Muscle of back (tissue), 3 donors: ENCODE measurements at regions not wholly inside any gene's neighbourhood (a gene's known extent, or its start where the extent isn't known, plus 50 kb on each side); places are given as distances from the start of the nearest gene placed in this dataset.
A peak's percentile ranks its signal among the peaks of the same experiment; 100 is the strongest.
"Not testable (repeated sequence)": the region's sequence is repeated elsewhere in the genome, so short reads cannot be mapped to it uniquely, and the experiment has no call there.

ENCODE experiments used
- DNase-seq, 3 donors: peaks; one replicate each; pipeline versions ENCODE4 v3.0.0 to v3.0.0-alpha.2; 2013

GRCh38 chr17:37859451-37859850, 64.8 kb upstream of the TBC1D3K start:
- DNase-seq, result no peak

- not testable (repeated sequence) for DNase-seq
These were observed 65.8 kb upstream of the TBC1D3K start for GRCh38 chr17:37858391-37858790.

GRCh38 chr17:37856245-37856644, 68.0 kb upstream of the TBC1D3K start:
- DNase-seq, result no peak

- no peak for DNase-seq
These were observed 74.6 kb upstream of the TBC1D3K start for GRCh38 chr17:37849617-37849972.

- peak in 1 of 3 donors; percentile 61 for DNase-seq
These were observed 75.3 kb upstream of the TBC1D3K start for GRCh38 chr17:37848690-37849616.

GRCh38 chr17:37847811-37848331, 76.3 kb upstream of the TBC1D3K start:
- no peak for DNase-seq

GRCh38 chr17:37847102-37847501, 77.1 kb upstream of the TBC1D3K start:
- no peak for DNase-seq

- no peak for DNase-seq
These were observed 79.3 kb upstream of the TBC1D3K start for GRCh38 chr17:37844977-37845293.

- DNase-seq, result peak in 2 of 3 donors; percentile 18 to 45
These were observed 79.8 kb upstream of the TBC1D3K start for GRCh38 chr17:37844158-37844976.

GRCh38 chr17:37842401-37842800, 81.8 kb upstream of the TBC1D3K start:
- DNase-seq, result no peak

- DNase-seq, result no peak
These were observed 83.0 kb upstream of the TBC1D3K start for GRCh38 chr17:37841232-37841631.

- DNase-seq, result no peak
These were observed 83.6 kb upstream of the TBC1D3K start for GRCh38 chr17:37840576-37840975.

- DNase-seq, result no peak
These were observed 84.8 kb upstream of the TBC1D3K start for GRCh38 chr17:37839196-37839978.

- DNase-seq, result no peak
These were observed 85.9 kb upstream of the TBC1D3K start for GRCh38 chr17:37838276-37838675.

GRCh38 chr17:37836593-37836992, 87.6 kb upstream of the TBC1D3K start:
- DNase-seq, result no peak

GRCh38 chr17:37834168-37834567, 89.3 kb upstream of the HNF1B start:
- DNase-seq, result no peak

GRCh38 chr17:37833237-37833859, 88.5 kb upstream of the HNF1B start:
- no peak for DNase-seq

GRCh38 chr17:37831986-37832385, 87.1 kb upstream of the HNF1B start:
- DNase-seq, result no peak

- DNase-seq, result no peak
These were observed 86.6 kb upstream of the HNF1B start for GRCh38 chr17:37831492-37831891.

GRCh38 chr17:37830151-37830993, 85.5 kb upstream of the HNF1B start:
- no peak for DNase-seq
